ENCODE measurements at regions not wholly inside any gene's neighbourhood (a gene's known extent, or its start where the extent isn't known, plus 50 kb on each side); places are given as distances from the start of the nearest gene placed in this dataset.
A peak's percentile ranks its signal among the peaks of the same experiment; 100 is the strongest.
"Not testable (repeated sequence)": the region's sequence is repeated elsewhere in the genome, so short reads cannot be mapped to it uniquely, and the experiment has no call there.

DNA sequence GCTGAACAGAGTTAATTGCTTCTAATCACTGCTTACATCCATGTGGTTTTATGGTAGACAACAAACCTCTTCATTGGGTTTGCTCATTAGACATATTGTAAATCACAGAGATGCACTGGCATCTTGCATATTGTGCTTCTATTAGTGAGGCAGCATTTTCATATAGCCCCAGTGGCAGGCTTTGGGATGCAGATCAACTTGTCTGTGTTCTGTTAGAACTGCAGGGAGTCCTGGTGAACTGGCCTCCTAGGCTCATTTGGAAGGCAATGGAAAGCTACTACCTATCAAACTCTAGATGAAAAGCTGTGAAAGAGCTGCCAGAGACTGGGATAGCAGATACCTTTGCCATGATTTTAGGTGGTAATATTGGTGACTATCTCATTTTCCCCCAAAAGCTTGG is 108.8 kb downstream of the NAA11 start:
- no peak for DNase-seq

DNA sequence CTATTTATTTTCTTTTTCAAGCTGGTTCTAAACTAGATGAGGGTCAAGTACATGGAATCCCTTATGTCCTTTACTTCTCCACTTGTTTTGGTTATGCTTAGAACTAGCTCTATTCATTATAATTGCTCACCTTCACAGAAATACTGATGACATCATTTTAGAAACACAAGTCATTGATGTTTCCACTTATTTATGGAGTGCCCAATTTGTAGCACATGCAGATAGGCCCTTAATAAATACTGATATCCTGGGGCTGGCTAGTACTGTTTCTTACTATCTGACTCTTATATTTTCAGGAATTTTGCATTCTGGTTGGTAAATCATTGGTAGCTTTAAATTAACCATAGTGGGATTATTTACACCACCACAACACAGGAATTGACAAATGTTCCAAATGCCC is 112.2 kb downstream of the NAA11 start:
- no peak for DNase-seq

DNA sequence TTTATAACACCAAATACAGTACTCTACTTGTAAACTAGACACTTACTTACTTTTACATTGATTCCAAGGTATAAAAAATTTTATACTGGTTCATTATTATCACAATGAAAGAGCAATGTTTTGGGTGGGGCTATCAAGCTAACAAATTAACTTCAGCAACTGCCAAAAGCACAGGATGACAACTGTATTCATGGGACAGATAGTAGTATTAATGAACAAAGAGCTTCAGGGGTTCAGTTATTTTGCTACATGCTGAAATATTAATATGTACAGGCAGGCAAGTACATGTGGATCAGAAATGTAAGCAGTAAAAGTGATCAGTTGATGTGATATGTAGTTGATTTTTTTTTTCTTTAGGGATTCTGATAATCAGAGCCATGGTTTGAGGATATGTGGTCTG is 112.9 kb downstream of the NAA11 start:
- no peak for DNase-seq

DNA sequence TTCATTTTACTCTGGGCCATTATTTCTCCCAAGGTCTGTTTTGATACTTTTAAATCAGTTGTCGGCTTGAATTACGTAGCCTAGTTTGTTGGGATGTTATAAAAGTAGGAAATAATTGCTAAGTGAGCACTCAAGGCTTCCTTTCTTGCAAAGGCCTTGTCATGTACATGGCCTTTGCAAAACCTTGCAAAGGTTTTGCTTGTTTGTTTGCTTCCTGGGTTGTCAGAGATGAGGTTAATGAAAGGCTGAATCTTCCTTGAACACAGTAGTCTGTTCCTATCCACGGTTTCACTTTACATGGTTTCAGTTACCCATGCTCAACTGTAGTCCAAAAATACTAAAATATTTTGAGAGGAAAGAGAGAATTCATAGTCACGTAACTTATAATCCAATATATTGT is 113.5 kb downstream of the NAA11 start:
- no peak for DNase-seq

DNA sequence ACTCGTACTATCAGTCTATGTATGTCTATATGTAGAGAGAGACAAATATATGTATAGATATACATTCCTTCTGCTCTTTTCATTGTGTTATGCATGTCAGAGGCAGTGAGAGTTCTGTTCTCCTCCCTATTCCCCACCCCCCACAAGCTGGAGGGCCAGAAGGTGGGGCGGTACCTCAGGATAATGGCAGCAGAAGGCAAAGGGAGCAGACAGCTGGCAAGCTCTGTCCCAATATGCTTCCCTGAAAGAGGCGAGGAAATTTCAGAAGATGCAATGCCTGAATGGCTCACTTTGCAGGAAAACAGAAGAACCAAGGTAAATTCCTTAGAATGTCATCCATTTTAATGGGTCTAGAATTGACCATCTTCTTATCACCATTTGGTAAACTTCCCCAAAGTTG is 114.4 kb downstream of the NAA11 start:
- DNase-seq, result no peak

DNA sequence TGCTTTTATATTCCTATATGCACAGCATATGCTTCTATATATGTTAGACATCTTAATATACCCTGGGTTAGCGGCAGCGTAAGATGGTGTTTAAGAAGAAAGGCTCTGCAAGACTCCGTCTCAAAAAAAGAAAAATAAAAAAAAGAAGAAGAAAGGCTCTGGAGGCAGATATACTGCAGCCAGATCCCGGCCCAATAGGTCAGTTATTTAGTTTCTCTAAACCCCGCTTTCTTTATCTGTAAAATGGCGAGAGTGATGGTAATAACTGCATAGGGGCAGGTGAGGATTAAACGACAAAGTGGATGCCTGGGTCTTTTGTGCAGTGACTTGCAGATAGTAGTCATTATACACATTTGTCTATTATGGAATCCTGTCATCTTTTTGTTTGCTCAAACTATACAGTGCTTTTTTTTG is 115.2 kb downstream of the NAA11 start:
- DNase-seq, result no peak

DNA sequence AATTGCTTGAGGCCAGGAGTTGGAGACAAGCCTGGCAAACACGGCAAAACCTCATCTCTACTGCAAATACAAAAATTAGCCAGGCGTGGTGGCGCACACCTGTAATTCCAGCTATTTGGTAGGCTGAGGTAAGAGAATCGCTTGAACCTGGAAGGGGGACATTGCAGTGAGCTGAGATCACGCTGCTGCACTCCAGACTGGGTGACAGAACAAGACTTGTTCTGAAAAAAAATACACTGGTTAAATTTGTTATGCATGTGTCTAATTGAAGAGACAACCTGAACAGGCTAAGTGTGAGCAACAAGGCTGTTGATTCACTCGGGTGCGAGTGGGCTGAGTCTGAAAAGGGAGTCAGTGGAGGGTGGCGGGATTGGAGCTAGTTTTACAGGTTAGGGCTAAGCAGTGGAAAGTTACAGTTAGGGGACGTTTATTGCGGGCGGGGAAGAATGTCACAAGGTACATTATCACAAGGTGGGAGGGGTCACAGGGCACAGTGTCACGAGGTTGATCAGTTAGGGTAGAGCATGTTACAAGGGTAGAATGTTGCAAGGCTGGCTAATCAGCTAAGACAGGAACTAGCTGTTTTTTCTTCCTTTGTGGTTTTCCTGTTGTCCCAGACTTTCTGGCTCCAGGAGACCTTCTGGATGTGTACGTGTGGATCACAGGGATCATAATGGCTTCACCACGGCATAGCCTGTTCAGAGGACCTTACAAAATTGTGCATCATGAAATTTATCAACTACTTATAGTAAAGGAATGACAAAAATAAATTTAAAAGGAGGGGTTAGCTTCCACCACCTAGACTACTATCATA is 115.8 kb downstream of the NAA11 start:
- no peak for DNase-seq

DNA sequence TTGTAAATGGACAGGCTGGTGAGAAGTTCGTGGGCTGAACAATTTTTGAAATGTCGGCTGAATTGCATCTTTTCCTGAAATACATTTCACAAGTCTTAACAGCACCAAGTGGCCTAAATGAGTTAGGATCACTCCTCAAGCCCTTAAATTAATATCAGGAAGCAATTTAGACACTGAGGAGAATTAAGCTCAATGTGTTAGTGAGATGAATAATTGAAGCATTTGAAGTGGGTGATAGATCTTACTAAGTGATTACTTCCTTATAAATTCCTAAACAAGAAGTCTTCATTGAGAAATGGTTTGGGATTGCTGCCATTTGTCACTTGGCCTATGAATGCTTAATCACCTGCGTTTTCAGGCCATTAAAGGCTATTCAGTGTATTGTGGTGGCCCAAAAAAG is 116.8 kb downstream of the NAA11 start:
- DNase-seq, result no peak

DNA sequence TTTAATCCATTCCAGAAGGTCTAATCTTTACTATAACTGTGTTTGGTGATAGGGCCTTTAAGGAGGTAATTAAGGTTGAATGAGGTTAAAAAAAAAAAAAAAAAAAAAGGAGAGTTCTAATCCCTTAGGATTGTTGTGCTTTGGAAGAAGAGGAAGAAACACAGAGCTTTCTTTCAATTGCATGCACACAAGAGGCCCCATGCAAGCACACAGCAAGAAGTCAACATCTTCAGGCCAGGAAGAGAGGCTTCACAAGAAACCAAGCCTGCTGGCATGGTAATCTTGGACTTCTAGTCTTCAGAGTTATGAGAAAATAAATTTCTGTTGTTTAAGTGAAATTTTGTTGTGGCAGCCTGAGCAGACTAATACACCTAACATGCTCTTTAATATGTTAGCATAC is 118.6 kb downstream of the NAA11 start:
- DNase-seq, result no peak

DNA sequence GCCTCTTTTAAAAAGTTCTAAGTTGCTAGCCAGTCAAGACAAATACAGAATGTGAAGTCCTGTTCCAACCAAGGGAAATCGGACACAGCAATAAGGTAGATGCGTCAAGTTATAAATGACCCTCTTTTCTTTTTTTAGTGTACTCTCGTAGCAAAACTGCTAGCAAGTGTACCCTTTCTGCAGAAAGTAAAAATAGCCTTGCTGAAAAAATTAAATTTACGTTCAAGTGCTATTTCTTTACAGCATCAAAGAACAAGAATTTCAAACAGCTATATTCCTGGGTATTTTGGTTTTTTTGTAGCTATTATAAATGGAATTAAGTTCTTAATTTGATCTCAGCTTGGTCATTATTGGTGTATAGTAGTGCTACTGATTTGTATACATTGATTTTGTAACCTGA is 119.2 kb downstream of the NAA11 start:
- no peak for DNase-seq

DNA sequence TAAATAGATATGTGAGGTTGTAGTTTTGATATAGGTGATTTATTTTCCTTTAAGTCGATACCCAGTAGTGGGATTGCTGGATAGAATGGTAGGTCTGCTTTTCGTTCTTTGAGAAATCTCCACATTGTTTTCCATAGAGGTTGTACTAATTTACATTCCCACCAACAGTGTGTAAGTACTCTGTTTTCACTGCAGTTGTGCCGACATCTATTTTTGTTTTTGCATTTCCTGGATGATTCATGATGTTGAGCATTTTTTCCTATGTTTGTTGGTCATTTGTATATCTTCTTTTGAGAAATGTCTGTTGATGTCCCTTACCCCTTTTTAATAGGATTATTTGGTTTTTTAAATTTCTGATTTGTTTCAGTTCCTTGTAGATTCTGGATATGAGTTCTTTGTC is 120.7 kb downstream of the NAA11 start:
- DNase-seq, result no peak

DNA sequence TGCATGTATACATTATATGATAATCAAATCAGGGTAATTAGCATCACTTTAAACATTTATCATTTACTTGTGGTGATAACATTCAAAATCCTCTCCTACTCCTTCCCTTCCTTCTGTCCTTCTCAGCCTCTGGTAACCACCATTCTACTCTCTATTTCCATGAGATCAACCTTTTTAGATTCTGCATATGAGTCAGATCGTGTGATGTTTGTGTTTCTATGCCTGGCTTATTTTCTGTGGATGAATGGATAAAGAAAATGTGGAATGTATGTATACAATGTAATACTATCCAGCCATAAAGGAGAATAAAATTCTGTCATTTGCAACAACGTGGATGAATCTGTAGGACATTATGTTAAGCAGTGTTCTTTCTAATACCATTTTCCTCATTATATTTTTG is 123.9 kb downstream of the NAA11 start:
- DNase-seq, result no peak

DNA sequence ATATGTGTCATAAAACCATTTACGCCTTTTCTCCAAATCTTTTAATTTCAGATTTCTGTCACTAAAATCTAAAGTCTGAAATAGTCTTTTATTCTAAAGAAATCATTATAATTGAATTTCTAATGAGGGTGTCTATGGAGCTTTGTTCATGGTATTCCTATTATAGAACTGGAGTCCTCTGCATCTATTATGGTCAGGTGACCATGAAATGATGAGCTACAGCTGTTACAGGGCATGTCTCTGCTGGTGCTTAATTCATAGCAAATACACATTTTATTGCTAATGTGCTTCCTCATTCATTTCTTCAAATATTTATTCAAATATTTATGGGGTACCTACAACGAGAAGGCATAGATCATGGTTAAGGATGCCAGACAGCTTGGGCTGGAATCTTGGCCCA is 126.1 kb downstream of the NAA11 start:
- DNase-seq, result no peak

DNA sequence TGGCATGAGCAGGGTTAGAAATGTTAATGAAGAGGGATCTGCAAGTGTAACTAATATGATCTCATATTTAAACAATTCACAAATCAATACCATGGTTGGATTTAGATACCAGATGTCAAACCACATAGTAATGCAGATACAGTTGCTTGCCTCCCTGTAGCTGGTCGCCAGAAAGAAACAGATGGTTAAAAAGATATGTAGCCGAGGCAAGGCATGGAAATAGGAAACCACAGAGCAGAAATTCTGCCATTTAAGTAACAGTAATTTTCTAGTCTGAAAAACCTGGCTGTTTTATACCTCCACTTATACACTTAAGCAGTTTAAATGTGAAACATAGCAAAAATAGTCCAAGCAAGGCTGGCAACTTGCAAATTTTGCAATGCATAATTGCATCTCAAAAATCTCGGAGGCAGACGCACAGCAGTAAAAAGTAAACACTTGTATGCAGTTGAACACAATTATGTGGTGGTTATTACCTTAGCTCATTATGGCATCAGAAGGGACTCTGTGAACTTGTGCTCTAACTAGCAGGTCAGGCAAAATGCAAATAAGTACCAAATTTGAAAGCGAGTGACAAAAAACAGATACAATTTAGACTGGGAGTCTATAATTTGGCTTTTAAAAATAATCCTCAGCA is 126.8 kb downstream of the NAA11 start:
- peak in 1 of 3 donors; percentile 9 for DNase-seq

DNA sequence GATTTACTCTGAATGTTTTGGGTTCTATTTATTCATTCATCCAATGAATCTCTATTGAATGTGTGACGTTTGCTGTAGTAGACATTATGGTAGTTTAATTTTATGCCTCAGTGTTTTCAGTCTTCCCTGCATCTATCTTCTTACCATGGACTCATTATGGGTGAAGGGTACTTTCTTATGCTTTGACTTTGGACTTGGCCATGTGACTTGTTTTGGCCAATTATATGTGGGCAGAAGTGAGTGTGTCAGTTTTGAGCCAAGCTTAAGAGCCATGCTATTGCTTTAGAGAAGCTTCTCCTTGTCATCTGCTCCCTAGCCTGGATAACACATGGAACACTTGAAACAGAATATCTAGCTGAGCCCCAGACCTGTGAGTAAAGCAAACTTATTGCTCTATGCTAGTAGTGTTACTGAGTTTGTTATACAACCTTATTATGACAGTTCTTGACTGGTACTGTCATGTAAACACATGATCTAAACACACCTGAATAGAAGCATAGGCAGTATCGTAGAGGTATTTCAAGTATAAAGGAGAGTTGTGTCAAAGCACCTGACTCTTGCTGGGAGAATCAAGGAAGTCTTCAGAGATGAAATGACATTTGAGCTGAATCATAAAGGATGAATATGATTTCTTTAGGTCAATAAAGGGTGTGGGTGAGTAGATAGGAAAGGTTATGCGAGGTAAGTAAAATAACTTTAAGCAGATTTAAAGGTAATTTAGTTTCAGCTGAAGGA is 128.4 kb downstream of the NAA11 start:
- DNase-seq, result no peak

DNA sequence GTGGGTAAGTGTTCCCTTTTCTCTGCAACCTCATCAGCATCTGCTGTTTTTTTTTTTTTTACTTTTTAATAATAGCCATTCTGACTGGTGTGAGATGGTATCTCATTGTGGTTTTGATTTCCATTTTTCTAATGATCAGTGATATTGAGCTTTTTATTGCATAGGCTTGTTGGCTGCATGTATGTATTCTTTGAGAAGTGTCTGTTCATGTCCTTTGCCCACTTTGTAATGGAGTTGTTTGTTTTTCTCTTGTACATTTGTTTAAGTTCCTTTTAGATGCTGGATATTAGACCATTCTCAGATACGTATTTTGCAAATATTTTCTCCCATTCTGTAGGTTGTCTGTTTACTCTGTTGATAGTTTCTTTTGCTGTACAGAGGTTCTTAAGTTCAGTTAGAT is 134.6 kb downstream of the NAA11 start:
- not testable (repeated sequence) for DNase-seq

DNA sequence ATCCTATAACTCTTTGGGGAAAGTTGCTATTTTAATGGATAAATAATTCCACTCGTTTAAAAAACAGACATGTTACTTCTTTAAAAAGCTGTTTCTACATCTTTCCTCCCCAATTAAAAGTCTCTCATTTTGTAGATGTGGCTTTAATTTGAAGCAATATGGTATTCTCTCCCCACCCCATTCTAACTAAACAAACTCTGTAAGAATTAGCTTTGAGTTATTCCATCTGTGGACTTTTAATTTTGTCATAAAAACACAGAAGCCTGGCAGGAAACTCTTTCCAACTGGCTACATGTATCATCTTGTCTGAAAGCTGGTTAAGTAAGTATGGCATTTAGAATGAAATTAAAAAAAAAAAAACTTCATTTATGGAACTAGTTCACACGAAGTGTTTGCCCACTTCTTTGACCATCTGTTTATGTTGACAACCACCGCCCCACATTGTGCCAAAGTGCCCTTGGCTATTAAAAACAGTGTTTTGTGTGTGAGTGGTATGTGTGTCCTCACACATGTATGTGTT is 140.3 kb downstream of the NAA11 start:
- peak in 1 of 3 donors; percentile 9 for DNase-seq

DNA sequence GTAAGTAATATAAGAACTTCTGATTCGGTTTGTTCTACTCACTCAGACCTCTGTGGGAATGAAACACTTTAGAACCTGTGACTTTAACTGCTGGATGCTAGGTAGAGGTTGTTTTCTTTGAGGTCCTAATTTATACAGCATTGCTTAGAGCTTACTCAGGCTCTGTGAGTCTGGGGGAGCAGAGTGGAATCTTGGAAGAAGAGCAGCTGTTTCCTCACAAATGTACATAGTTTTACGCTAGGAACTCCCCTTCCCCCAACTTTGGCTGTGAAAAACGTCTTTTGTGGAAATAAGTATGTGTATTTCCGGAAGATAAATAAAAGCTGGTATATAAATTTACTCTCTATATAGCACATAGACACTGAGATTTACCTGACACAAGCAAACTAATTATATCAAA is 141.4 kb downstream of the NAA11 start:
- DNase-seq, result no peak

DNA sequence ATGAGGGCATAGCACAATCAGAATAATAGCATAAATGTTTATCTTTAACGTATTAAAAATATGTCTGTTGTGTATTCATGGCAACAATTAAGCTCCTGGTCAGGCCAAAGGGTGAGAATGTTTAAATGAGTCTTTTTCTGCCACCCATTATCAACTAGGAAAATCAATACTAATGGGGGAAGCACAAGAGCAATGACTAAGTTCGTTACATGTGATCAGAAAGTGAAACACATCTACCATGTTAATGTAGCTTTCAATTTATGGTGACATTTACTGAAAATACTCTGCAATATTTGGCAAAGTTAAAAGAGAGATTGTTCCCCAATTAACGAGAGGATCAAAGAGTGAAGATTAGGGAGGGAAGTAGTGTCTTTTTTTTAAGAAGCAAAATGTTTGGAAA is 143.7 kb downstream of the NAA11 start:
- DNase-seq, result no peak

DNA sequence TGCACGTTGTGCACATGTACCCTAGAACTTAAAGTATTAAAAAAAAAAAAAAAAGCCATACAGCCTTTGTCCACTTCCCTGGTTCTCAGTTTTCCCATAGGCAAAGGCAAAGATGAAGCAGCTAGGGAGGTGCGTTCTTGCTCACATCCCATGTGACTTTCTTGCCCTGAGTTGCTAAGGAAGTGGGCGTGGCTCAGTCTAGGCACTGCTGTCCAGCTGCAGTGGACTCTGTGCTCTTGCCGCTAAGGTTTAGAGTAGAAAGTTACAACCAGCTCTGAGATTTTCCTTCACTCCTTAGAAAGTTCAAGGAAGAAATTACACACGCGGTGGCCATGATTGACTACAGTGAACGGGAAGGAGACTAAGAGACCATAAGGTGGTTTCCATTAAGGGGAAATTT is 144.7 kb downstream of the NAA11 start:
- no peak for DNase-seq

DNA sequence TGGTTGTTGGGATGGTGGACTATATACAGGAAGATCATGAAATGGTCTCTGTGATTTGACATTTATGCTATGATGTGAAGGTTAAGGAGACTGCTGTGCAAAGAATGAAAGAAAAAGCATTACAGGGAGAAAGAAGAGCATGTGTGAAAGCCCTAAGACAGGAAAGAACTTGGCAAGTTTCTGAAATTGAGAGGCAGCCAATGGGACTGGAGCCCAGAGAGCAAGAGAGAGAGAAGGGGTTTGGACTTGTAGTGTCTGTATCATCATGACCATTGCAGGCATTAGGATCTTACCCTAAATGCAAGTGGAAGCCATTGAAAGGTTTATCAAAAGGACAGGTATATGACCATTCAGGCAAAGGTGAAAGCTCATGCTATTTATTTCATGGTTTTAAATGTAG is 147.1 kb downstream of the NAA11 start:
- peak; percentile 59 to 84 (median 76) for DNase-seq

DNA sequence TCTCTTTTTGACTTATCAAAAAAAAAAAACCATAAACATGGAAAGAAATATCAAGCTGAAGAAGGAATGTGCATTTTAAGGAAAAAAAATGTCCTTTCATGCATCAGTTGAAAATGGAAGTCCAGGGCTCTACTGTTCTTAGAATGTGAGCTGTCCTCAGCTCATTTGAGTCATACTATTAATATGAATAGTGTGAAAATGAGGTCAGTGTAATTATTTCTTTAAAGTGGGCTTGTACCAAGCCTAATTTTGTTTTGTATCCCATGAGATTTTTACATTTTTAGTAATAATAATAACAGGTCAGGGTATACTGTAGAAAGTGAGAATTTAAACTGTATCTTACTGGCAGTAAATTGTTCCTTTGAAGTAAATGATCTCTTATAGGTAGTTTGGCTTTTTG is 148.5 kb downstream of the NAA11 start:
- no peak for DNase-seq

DNA sequence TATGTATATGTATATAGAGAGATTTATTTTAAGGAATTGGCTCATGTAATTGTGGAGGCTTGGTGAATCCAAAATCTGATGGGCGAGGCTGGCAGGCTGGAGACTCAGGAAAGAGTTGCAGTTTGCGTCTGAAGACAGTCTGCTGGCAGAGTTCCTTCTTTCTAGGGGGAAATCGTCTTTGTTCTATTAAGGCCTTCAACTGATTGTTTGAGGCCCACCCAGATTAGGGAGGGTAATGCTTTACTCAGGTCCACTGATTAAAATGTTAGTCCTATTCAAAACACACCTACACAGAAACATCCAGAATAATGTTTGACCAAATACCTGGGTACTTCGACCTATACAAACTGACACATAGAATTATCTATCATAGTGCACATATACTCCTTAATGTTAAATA is 149.5 kb downstream of the NAA11 start:
- DNase-seq, result no peak
